Non-pigmented ciliary epithelial cell (primary cell): ENCODE measurements at regions not wholly inside any gene's neighbourhood (a gene's known extent, or its start where the extent isn't known, plus 50 kb on each side); places are given as distances from the start of the nearest gene placed in this dataset.

Experiments
- DNase-seq: peaks from one replicate; pipeline ENCODE4 v3.0.0-alpha.2; 2010; ENCODE audit warnings: low read depth

DNA sequence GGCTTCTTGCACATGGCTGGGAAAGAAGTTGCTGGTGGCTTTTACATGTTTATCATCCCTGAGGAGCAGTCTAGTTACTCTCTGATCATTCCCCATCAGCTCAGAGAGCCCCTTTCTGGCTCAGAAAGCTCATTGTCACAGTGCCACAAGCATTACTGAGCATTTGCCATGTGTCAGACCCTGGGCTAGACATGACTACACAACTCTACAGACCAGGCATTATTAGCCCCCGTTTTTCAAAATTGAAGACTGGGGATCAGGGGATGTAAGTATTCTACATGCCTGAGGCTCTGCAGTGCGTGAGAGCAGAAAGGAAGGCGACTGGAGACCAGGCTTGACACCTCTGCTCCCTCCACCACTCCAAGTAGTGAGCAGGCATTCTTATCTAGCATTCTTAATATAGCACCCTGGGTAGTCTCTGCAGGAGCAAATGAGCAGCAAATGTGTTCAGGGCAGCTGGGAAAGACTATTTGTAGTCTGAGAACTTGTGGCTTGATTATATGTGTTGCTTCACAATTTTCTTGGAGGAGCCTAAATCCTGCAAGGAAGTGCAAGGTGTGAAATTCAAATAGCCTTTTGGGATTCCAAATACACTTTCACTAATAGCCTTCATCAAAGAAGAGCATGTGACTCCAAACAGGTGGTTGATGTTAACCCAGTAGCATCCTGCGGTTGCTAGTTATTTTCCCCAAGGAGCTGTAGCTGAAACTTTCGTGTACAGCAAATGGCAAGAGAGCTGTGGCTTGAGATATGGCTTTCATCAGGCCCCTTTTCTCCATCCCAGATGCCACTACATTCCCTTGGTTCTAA is 143.2 kb downstream of the DDX1 start:
- DNase-seq = no peak

DNA sequence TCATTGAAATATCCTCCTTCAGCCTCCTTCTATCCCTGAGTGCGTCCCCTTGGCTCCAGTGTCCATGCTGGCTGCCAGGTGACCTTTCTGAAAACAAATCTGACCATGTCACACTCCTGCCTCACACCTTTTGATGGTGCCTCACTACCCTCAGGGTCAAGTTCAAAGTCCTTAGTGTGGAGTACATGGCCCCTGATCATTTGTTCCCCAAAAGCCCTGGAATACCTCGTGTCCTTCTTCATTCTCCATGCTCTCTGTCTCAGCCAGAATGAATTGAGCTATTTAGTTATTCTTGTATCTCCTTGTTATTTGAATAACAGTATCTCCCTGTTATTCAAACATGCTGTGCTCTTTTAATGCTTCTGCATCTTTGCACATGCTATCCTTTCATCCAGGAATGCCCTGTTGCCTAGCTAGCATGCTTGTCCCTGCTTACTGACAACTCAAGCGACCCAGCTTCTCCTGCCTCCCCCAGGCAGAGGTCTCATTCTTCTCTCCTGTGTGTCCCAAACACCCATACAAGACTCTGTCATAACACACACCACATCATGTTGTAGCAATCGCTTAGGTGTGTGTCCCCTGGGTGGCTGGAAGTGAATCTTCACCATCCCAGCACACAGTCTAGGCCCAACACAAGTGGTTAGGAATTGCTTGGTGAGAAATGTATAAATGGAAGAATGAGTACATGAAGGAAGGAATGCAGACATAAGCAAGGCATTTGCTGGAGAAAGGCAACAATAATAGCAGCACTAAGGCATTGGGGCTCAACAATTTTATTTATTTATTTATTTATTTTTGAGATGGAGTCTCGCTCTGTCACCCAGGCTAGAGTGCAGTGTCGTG is 144.0 kb downstream of the DDX1 start:
- no peak for DNase-seq

DNA sequence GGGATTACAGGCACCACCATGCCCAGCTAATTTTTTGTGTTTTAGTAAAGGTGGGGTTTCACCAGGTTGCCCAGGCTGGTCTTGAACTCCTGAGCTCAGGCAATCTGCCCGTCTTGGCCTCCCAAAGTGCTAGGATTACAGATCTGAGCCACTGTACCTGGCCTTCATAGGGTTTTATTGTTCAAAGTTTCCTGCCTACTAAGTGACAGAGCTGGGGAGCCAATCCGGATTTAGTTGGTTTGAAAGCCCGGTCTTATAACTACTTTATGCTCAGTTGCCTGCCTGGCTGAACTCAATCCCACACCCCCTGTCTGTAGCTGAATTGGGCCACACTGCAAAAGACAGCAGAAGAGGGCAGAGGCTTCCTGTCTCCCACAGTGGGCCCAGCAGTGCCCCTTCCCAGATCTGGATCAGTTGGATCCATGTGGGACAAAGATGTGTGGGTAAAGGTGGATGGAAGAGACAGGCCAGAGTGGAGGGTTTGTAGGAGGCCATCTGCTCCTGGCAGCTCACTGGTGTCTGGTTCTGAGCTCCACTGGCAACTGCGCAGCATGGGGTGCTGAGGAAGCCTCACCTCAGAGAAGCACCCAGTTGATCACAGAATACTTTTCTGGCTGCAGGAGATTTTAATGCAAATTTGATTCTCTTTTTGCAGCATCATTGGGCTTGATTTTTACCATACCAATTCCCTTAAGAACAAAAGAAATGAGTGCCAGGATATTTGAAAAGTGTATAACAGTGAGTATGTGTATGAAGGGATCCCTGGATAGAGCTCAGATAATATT is 144.9 kb downstream of the DDX1 start:
- no peak for DNase-seq

DNA sequence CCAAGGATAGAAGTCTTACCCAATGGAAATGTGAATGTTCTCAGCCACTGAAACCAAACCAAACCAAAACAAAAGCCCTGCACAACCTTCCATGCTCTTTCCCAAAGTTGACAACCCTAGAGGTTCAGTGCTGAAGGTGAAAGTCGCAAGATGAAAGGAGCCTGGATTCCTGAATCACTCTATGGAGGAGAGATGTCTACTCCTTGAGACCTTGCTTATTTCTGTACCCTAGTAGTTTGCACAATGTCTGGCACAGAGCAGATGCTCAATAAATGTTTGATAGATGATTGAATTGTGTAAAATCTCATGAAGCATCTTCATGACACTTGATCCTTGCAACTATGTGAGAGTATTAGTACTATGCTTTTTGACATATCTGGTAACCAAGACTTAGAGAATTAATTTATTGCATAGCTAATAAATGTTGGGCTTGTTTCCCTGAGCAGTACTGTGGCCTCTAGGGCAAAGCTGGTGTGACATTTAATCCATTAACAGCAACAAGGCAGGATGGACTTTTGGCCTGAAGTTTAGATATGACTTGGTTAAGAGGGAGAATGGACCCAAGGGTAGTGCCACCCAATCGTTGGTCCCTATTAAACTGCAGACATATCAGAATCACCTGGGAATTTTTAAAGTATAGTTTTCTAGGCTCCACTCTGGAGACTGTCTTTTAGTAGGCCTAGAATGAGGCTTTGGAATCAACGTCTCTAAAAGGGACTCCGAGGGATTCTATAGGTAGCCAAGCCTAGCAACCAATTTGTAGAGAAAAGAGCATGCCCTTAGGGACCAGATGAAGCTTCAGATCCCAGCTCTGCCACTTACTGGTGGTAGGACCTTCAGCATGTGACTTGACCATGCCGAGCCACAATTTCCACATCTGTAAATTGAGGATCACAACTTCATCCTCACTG is 145.9 kb downstream of the DDX1 start:
- DNase-seq = no peak

DNA sequence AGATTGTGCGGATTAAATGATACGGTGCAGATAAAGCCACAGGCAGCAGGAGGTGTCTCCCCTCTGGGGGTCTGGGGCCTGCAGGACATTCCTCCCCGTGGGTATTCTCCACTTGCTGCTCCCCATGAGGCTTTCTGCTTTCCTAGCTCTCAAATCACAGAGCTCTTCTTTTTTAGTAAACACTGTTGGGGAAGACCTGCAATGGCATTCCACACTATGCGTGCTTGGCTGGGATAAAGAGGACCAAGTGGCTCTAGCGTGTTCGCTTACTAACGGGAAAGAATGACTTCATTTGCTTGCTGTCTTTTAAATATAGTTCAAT is 146.5 kb downstream of the DDX1 start:
- no peak for DNase-seq

DNA sequence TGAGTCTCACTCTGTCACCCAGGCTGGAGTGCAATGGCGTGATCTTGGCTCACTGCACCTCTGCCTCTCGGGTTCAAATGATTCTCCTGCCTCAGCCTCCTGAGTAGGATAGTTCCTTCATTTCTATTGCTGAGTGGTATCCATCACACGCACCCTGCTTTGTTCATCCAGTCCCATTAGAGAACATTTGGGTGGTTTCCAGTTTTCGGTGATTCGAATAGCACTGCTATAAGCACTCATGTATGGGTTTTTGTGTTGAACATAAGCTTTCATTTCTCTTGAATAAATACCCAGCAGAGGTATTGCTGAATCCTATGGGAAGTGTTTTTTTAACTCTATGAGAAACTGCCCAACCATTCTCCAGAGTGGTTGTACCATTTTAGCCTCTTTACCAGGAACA is 147.3 kb downstream of the DDX1 start:
- DNase-seq = no peak

DNA sequence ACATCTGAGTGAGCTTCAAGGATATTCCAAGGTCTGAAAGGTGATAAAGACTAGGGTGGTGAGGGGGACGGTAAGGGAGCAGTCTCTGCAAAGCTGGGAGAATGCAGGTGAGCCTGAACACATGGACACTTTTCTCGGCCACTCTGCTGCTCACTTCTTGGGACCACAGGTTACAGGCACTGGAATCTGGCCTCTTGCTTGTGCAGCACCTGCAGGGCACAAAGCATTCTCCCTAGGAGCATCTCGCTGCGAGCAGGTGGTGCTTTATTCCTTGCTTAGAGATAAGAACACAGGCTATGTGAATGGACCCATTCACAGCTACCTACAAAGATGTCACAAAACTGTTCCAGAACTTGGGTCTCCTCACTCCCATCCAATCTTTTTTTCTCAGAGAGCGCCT is 153.2 kb downstream of the DDX1 start:
- no peak for DNase-seq

DNA sequence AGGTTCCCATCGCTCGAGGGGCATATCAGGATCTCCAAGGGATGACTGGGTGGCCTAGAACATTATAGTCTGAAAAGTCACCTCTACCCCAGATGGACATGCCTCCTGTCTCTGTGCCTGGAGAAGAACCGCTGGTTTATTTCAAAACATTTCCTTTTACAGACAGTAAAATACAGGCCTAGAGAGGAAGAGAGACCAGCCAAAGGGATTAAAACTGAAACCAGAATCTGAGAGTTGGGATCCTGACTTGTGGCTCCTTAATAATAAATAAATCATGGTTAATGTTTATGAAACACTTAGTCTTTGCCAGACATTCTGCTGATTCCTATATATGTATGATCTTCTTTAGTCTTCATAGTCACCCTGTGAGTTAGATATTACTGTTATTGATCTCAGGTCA is 153.7 kb downstream of the DDX1 start:
- no peak for DNase-seq

DNA sequence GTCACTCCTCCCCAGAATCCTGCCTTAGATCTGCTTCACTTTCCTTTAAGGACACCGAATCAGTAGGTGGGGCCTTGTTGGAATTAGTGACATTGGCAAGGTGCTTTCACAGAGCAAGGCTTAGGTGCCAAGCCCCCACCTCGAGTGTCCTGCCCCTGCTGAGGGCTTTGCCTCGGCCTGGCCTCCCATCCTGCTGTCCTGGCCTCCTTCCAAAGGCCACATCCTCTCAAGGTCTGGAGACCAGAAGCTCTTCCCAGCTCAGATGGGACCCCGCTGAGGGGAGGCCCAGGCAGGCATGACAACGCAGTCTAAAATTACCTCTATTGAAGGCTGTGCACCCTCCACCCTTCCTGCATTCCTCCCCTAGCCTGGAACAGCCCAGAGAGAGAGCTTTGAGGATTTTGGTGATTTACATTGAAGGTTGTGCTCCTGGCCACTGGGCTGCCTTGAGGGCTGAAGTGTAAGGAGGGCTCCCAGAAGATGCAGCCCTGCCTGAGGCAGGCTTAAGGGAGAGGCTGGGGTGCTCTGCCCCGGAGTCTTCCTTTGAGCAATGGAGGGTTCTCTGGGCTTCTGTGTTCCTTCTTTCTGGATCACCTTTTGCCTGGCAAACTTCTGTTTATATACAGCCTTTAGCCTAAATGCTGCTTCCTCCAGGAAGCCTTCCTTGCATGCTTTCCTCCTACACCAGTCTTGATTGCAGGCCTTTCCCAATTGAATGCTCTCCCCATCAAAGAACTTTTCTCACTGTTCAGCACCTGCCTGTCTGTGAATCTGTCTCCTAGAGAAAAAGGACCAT is 154.4 kb downstream of the DDX1 start:
- DNase-seq = no peak

DNA sequence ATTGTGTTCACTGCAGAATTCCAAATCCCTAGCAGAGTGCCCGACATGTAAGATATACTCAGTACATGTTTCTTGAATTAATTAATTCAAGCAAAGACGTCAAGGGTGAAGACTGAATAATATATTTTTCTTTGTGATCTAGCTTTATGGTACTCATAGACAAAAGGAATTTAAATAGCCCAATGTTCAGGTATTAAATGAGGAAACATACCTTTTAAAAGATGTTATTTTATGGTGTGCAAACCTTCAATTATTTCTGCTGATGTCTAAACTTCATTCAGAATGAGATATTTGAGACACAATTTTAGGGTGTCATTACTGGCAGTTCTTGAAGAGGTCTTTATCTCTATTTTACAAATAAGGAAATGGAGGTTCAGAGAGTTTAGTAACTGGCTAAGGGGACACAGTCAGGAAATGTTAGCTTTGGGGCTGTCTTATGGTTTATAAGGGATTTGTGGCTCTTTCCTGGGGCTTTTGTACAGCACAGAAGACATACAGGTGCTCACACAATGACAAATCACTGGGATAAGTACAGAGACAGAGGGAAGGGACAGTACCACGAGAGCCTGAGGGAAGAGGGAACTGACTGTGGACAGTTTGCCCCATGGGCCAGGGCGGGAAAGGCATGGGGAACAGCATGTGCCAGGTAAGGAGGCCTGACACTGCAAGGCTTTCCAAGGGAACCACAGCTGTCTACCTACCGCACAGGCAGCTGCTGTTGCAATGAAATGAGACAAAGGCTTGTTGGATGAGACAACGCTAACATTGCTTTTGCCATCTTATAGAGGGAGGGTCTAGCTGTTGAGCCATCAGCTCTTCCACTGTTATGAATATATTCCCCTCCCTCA is 155.3 kb downstream of the DDX1 start:
- no peak for DNase-seq

DNA sequence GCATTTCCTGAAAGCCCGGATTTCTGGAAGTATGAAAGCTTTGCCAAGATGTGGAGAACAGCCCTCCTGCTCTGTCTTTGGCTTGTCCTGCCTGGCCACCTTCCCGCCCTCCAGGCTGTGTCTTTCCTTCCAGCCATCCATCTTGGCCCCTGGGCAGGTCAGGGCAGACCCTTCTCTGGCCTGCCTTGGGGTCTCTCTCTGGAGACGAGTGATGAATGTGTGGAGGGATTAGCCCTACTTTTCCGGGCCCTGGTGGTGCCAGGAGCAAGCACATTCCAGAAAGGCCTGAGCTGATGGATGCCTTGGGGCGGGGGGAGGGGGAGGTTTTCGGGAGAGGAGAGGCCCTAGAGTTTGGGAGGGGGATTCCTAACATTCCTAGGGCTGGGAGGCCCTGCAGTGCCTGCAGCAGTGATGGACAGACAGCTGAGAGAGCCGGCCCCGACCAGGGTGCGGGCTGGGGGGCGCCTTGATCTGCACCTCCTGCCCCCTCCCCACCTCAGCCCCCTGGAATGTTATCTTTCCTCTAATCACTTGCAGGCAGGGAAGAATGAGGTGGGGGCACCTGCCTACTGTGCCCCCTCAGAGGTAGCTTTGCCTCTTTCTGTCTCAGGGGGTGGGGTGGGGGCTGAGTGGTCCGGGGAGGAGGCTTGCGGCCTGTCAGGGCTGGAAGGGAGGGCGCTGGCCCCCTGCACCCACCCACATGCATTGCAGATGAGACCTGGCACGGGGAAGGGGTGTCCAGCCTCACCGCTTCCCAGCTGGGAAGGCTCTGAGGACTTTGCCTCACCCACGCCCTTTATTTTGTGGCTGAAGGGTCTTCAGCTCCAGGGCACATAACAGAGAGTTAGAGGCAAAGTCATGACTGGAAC is 156.2 kb downstream of the DDX1 start:
- no peak for DNase-seq

DNA sequence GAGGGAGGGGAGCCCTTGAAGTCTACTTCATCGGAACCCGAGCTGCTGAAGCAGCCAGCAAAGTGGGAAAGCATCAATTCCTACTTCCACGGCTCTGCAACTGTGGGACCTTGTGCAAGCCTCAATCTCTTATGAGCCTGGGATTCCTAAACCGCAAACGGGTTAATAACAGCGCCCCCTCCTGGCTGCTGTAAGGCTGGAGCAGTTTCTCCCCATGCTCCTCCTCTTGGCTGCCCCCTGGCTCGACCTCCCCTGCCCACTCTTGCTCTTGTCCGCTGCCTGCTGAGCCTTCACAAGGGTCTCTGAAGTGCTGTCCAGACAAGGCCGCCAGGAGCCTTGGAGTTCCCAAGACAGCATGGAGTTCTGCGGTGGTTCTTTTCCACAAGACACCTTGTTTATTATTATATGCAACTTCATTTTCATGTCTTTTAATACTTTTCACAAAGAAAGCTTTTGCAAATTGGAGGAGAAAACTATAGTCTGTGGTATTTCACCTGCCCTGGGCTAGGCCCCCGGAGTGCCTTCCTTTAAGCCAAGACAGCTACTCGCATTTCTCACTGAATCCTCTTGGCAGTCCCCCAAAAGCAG is 157.2 kb downstream of the DDX1 start:
- DNase-seq = no peak

DNA sequence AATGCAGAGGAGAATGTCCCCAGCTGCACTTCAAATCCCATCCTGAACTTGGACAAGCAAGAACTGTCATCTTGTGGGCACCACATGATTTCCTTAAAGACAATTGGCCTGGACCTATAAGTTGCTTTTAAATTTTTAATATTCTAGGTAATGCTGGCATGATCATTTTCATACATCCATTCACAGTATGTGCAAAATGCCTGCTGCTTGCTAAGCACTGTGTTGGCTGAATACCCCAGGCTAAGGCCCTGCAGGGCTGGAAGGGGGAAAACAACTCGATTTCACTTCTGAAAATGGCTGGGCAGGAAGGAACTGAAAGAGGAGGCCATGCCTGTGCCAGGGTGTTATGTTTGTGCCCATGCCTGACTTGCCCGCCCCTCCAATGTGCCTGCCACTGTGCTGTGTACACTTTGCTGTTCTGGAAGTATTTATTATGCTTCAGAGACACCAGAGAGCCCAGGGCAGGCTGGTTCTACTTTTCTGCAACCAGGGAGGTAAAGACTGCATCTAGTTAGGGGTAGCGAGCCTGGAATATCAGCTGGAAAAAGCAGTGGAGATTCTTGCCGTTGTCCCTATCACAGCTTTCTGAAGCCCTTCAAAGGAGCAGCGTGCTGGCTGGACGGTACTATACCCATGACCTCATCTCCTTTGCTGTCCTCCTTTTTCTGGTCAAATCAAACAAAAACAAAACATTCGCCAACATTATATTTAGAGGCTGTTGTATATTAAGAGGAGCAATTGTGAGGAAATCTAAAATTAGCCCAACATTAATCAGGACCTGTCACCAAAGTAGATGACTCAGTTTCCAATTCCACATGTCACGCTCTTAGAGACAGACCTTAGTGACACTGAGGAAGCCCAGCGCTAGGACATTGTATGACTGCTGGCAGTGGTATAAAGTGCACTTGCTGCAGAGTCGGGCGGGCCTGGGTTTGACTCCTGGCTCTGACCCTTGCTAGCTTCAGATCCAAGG is 158.1 kb downstream of the DDX1 start:
- DNase-seq = no peak

DNA sequence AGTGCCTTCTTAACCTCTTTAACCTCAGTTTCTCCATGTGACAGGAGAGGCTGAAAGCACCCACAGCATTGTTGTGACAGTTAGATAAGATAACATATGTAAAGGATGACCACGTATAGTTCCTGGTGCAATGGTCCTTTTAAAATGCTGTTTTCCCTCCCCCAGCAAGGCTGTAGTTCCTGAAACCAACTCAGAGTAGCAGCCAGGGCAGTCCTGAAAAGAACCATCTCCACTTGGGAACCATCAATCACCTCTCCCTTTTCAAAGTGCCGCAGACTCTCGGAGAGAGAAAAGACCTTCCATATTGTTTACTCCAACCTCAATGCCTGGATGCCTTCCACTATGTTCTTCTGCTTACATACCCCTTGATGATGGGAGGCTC is 158.8 kb downstream of the DDX1 start:
- DNase-seq = no peak

DNA sequence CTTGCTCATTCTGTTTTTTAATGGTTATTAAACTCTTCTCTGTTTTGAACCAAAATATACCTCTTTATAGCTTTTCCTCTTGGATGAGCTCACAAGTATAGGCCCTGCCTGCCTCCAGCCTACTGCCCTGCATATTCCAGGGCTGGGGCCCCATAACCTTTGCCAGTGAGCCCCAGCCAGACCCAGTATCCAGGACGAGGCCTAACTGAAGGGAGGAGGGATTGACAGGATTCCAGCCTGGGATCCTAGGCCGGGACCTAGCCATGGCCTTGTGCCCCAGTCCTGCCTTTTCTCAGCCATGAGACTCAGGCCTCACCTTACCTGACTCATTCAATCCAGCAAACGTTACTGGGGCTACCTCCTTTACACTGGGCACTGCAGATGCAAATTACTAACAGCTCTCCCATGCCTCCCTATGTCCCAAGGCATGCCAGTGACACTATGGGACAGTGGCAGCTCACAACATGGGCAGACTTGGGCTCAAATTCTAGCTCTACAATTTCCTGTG is 159.2 kb downstream of the DDX1 start:
- no peak for DNase-seq

DNA sequence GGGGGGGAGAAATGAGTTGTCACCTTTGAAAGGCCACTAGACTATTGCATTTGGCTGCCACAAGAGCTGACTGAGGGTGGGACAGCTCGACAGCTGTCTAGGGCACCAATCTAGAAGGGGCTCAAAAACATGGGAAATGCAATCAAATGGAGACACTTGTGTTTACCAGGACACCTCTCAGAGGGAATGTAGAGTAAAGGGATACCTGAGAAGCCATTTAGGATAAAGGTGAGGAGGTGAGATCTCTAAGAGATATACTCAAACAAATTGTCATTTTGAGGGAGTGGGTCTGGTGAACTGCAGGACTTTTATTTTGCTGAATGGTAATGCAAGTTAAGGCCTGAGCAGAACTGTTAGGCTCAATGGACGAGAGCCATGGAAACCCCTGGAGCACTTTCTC is 159.8 kb downstream of the DDX1 start:
- no peak for DNase-seq

DNA sequence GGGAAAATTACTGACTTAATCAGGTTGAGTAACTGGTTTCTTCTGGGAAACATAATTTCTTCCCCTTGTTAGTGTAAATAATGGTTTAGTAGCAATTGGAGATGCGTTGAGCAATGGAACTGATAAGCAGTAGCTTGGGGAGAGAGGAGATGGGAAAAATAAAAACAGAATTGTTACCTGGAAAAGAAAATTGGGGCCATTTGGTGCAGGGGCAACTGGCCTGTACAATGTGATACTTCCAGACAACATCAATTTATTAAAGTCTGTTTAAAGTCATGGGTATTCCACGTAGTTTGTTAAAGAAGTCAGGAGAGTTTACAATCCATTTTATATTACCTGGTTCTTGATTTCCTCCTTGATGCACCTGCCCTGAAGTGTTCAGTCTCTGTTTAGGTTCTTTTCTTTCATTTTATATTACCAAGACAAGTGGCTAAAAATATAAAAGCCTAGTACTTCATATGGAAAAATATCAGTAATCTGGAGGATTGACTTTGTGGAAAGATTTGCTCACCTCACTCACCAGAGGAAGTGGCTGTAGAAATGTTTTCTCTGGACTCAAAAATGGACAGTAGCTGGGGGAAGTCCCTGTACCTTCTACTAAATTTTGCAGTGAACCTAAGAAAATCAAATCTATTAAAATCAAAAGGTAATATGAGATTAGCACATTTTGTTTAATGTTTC is 161.0 kb downstream of the DDX1 start:
- no peak for DNase-seq
